ENCODE measurements at regions not wholly inside any gene's neighbourhood (a gene's known extent, or its start where the extent isn't known, plus 50 kb on each side); places are given as distances from the start of the nearest gene placed in this dataset. TPM values are rescaled to one million over a fixed set of nuclear protein-coding genes. Genes with fewer than 3 reads are reported as not detected.

GRCh38 chr22:10780281-10780680, 4747.7 kb upstream of the OR11H1 start:
- intact Hi-C loops (cut with DNase I): no loop called here
- Histone ChIP-seq H3K4me1 (no peaks in the 10 kb centered on the region), H3K27me3 (no peaks in the 10 kb centered on the region), H3K9me3 (peaks cover 0 to 11% (median 0%) of the 10 kb centered on the region in 3 donors), H3K4me3 (no peak overlapping the region), H3K27ac (no peak overlapping the region), H3K36me3 (replicated peaks in 1 of 2; ENCODE audit: insufficient read depth in 1 of 2, low read depth in 2 of 2) (no peaks in the 10 kb centered on the region)
- no peak for TF ChIP-seq CTCF (IDR thresholded peaks at IDR 0.05)
- no peak for TF ChIP-seq POLR2A (IDR thresholded peaks at IDR 0.05)
- WGBS, 2 donors: 36 to 41% methylated on average over 8 of the region's 8 CpGs
- ATAC-seq (no peak), DNase-seq (no peak)

GRCh38 chr22:10781571-10782403, 4746.2 kb upstream of the OR11H1 start:
- no peaks in the 10 kb centered on the region for H3K36me3 ChIP-seq (replicated peaks in 1 of 2; ENCODE audit: insufficient read depth in 1 of 2, low read depth in 2 of 2)
- ATAC-seq (no peak), DNase-seq (no peak)
- TF ChIP-seq POLR2A (IDR thresholded peaks at IDR 0.05) (no peak), CTCF (IDR thresholded peaks at IDR 0.05) (no peak)
- intact Hi-C loops (cut with DNase I): no loop called here
- WGBS, 2 donors: 48 to 58% methylated on average over 10 of the region's 10 CpGs
- H3K4me3 ChIP-seq: no peak overlapping the region
- peaks cover 0 to 11% (median 0%) of the 10 kb centered on the region in 3 donors for H3K9me3 ChIP-seq
- no peaks in the 10 kb centered on the region for H3K4me1 ChIP-seq
- no peaks in the 10 kb centered on the region for H3K27me3 ChIP-seq
- no peak overlapping the region for H3K27ac ChIP-seq

Small RNA genes in the stretch of these regions (small RNA-seq; reads per million reads assigned to genes)
- not detected for gene RF00004

All from body of pancreas (tissue), 4 donors.